HL-60/S4 treated with retinoic acid at 250 ng/mL for 4 days and 3 days (cell line): ENCODE measurements at regions not wholly inside any gene's neighbourhood (a gene's known extent, or its start where the extent isn't known, plus 50 kb on each side); places are given as distances from the start of the nearest gene placed in this dataset.
"Not testable (repeated sequence)": the region's sequence is repeated elsewhere in the genome, so short reads cannot be mapped to it uniquely, and the experiment has no call there.

Source experiments
- in situ Hi-C: fragments of 300-500 bp; cut with MboI; formaldehyde crosslinking; loops from 2 replicates; pipeline ENCODE4 v1.7.0; 2022; ENCODE audit warnings: low sequenced_read_pairs

DNA sequence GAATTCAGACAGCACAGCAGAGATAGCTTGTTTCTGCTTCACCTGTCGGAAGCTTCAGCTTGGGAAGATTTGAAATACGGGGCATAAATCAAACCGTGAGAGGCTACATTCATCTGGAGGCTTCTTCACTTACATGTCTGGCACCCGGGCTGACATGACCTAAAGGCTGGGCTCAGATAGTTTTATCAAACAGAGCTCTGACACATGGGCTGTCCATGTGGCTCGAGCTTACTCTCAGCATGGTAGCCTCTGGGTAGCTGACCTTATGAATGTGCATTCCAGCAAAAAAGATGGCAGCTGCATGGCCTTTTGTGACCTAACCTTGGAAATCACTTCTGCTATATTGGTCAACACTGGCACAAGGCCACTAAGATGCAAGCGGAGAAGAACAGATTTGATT is 414.5 kb downstream of the NDFIP2 start:
- in situ Hi-C loops: no loop called here

DNA sequence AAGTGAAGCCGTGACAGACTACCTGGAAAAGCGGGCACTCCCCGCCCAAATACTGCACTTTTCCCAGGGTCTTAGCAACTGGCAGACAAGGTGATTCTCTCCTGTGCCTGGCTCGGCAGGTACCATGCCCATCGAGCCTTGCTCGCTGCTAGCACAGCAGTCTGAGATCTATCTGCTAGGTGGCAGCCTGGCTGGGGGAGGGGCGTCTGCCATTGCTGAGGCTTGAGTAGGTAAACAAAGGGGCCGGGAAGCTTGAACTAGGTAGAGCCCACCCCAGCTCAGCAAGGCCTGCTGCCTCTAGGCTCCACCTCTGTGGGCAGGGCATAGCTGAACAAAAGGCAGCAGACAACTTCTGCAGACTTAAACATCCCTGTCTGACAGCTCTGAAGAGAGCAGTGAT is 406.3 kb downstream of the NDFIP2 start:
- in situ Hi-C loops: not testable (repeated sequence)

DNA sequence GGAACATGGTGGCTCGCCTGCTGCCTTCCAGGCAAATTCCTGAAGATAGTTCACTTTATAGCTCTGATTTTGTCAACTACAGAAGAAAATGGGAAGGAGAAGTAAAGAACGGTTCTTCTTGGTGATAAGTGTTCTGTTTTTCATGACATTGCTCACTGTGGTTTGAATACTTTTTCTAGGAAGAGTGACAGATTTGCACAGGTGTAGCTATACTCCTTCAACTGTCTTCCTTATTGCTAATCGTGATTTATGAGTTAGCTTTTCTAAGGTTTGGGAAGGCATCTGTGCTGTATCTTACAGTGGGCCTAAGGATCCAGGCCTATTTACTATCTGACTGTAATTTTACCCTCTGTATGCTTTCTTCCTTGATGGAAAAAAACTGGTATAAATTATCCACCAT is 405.6 kb downstream of the NDFIP2 start:
- in situ Hi-C loops: no loop called here

DNA sequence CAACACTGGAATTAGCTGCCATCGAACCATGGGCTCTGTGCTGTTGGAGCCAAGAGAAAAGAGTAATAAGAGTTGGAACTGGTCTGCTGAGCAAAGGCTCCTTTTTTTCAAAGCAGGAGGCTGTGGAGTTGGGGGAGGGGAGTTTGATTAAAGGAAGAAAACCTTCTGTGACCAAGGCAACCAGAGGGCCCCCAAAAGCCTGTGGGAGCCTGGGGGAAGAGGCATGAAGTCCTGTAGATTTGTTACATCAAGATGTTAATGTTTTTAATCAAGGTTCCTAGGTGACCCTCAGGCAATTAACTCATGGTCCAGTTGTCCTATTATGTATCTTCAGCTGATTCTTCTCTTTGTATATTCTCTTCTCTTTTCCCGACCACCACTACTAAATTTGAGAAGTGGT is 403.9 kb downstream of the NDFIP2 start:
- in situ Hi-C loops: no loop called here

DNA sequence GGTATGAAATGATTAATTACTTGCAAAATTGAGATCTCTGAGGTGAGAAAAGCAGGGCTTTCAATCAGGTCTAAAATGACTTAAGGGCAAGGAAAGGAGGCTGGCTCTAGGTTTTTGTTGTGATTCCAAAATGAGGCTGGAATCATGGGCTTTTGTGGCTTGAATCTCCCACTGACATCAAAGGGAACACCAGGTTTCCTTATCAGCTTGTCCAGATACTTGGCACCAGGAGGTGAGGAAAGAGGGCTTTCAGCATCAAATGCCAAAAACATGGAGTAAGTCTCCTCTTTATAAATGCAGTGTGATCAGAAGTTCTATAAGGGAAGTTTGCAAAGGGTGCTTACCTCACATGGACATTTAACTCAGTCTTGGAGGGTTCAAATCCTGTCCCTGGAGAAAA is 402.3 kb downstream of the NDFIP2 start:
- in situ Hi-C loops: no loop called here

DNA sequence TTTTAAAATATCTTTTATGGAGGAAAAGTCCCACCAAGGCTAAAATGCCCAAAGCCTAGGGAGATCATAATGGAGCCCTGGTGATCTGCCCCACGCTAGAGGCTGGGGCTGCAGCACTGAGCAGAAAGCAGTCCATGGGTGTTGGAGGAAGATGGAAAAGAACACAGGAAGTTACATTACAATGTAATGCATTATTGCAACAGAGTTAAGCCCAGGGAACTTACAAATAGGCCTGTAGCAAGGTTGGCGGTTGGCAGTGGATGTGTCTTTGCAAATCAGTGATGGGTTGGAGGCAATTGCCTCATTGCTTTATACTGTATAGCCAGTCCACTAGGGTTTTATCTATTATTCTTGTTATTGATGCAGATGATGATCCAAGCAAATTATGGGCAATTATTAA is 399.9 kb downstream of the NDFIP2 start:
- in situ Hi-C loops: no loop called here

DNA sequence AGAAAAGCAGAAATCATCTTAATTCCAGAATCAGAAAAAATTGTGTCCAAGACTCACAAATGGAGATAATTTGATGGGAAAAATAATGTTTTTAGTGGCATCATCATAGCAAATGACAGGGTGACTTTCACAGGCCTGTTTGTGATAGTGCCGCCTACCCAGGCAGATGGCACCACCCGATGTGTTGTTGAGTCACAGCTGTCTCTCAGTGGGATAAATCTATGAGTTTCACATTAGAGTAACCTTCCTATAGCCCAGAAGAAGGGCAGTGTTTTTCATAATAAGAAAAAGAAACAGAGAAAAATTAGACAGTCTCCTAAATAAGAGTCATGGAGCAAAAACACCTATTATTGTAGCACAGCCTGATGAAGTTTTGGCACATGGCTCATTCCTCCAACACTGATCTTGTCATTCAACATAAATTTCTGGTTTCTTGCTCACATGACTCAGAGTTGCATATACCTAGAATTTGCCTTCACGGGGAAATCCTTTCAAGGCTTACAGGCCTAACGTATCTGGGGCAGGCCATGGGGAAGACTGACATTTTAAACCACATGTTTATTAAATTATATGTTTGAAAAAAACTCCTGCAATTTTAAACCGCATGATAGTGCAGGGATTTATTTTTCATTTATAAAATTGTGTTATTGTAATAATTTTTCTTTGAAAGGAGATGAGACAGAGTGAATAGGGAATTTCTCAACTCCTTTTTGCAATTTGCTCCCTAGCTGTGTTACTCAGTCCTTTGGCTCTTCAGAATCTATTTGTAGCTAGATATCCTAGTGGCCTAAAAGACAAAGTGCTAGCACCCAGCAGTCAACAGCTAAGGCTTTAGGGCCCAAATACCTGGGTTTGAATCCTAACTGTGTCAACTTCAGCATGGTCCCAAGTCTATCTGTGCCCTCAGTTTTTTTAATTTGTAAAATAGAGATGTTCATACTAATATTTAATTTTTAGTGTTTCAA is 393.7 kb downstream of the NDFIP2 start:
- in situ Hi-C loops: no loop called here

DNA sequence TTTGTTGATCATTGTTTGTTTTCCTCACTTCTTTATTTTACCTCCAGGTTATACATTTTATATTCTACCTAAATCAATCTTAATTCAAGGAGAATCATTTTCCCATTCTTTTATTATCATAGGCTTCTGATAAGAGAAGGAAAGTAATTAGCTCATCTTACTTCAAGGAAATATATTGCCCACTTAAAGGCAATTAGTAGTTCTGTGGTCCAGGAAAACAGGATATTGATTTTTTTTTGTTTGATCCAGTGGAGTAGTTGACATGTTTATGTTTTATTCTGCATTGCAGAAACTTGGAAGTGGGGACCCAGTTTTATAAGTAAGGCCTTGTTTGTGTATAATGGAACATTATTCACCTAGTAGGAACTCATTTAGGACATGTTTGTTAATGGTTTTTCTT is 390.6 kb downstream of the NDFIP2 start:
- in situ Hi-C loops: no loop called here

DNA sequence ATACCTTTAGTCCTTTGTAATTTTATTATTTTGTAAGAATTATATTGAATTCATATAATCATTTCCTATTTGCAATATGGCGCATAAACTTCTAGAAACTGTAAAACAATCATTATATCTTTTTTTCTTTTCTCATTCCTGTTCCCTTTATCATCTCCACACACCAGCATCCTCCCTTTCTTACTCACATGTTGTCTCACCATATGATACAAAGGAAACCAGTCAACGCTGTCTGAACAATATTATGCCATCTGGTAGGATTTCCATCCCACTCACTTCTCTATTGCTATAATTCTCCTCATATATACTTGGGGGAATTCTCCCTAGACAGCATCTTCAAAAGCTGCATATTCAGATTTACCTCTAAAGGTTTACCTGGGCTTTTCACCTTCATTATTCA is 389.8 kb downstream of the NDFIP2 start:
- in situ Hi-C loops: no loop called here

DNA sequence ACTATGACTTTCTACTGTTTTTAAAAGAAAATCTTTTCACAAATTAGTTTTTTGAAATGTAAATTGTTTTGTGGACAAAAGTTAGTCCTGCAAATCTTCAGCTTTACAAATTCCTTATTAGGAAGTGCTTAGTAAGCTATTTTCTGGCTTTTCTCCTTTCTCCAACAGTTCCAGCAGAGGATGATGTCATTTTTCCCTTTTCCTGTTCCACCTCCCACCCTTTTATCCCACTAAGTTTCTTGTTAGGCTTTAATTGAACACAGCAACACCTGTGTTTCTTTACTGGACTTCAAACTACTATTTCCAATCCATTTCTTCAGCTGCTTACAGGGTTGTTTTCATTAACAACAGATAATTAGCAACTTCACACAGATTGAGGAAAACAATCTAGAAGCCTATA is 389.2 kb downstream of the NDFIP2 start:
- in situ Hi-C loops: no loop called here

DNA sequence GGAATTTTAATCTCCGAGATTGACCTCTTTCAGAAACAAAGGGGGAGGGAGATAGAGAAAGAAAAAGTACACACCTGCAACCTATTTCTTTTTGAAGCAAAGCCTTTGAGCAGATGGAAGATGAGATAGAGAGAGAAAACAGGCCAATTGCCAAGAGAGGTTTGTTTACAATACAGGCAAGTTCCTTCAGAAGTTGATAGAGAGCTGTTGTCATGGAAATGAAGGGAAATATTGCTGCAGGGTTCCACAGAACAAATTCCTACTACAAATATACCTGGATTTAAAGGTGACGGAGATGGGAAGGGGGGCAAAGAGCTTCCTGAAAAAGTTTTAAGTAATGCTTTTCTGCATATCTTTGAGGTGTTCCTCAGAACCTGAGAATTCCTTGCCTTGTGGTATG is 388.4 kb downstream of the NDFIP2 start:
- in situ Hi-C loops: no loop called here

DNA sequence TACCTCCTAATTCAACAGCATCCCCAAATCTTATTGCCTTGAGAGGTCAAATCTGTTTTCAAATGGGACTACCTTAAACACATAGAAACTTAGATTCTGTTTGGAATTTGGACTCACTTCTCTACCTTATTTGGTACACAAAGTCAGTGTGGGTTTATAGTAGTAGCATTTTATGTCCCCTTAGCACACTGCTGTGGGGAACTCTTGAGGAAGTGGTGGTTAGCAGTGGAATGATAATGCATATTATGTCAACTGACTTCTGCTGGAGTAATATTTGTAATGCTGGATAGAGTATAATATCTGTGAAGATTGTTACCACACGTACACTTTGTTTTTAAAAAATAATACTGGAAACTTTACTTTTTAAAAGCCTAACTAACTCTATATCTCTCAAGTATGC is 386.3 kb downstream of the NDFIP2 start:
- in situ Hi-C loops: no loop called here

DNA sequence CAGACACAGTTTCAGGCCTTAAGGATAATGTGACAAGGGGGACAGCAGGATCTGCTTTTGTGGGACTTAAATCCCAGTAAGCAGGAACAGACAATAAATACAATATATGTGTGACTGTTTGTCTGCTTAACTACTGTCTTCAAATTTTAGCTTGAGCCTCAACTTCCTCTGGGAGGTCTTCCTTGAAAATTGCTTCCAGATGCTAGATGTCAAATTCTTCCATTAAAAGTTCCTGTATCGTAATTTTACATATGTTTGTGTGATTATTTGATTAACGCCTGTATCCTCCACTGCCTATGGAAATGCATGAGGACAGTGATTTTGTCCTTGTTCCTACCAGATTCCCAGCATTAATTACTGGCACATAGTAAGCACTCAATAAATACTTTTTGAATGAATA is 385.5 kb downstream of the NDFIP2 start:
- in situ Hi-C loops: no loop called here

DNA sequence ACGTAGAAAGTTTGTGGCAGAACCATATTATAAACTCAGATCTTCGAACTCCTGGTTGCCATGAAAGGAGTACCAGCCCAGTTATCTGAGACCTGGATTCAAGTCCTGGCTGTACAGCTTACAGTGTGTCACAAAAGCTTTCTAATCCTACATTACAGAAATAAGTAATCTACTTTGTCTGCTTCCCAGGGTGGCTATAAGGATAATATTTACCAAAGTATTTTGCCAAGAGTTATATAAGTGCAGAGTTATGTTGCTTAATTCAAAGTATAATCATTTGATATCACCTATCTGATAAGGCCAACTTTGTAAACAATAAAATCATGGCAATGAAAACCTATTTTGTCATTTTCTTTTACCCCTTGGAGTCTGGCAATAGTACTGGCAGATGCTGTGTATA is 381.6 kb downstream of the NDFIP2 start:
- in situ Hi-C loops: no loop called here

DNA sequence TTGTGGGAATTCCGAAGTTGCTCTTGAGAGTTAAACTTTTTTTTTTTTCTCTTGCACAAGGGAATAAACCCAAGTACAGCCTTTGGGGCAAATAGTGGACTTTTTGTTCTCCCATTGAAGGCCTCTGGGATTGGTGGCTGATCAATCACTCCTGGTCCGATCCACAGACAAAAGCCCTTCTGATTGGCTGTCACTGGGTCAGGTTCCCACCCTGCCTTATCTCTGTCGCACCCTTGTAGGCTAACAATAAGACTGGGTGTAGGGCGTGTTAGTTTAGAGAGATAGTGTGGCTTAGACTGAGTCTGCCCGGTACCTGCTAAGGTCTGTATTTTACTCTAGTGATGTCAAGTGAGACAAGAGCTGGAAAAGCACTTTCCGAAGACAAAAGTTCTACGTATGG is 380.8 kb downstream of the NDFIP2 start:
- in situ Hi-C loops: no loop called here

DNA sequence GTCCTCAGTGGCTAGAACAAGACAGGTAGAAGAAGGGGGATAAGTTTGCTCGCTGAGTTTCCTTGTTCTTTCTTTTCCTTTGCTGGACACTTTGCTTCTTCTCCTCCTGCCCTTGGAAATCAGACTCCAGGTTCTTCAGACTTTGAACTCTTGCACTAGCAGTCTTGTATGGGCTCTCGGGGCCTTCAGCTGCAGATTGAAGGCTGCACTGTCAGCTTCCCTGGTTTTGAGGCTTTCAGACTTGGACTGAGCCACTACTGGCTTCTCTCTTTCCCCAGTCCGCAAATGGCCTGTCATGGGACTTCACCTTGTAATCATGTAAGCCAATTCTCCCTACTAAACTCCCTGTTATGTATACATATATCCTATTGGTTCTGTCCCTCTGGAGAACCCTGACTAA is 379.8 kb downstream of the NDFIP2 start:
- in situ Hi-C loops: no loop called here

DNA sequence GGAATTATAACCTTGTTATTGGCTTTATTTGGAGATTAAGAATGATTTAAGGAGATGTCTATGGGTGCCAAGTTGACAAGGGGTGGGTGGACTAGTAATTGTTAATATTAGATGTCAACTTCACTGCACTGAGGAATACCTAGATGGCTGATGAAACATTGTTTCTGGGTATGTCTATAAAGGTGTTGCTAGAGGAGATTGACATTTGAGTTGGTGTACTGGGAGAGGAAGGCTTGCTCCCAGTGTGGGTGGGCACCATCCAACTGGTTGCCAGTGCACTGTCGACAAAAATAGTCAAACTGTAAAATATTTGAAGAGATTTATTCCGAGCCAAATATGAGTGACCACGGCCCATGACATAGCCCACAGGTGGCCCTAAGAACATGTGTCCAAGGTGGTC is 378.8 kb downstream of the NDFIP2 start:
- in situ Hi-C loops: no loop called here

DNA sequence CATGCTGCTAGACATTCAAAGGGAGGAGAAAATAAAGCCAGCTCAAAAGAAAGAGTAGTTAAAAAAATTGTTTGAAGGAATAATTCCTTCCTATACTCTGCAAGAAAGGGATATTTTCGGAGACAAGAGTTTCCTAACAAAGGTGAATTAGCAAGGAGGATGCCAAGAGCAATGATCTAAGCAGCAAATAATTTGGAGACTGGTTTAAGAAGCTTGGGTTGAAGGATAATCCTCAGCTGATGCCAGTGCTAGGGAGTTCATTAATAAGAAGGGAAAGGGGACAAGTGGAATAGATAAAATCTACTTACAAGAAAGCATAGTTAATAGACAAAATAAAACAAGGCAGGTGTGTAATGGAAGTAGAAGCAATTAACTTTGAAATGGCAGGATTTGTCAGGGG is 372.3 kb downstream of the NDFIP2 start:
- in situ Hi-C loops: no loop called here

DNA sequence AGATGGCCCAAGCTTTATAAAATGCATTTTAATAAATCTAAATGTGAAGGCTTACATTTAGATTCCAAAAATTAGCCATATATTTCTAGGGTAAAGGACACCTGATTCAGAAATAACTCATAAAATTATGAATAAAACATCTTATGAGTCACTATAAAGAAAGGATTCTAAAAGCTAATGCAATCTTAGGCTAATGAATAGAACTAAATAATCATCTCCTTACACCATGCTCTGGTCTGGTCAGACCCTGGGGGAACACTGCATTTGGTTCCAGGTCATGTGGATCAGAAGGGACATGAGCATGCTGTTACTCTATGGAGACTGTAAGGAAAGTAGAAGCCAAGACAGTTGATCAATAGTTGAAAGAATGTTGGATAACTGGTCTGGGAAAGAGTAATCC is 370.4 kb downstream of the NDFIP2 start:
- in situ Hi-C loops: no loop called here

DNA sequence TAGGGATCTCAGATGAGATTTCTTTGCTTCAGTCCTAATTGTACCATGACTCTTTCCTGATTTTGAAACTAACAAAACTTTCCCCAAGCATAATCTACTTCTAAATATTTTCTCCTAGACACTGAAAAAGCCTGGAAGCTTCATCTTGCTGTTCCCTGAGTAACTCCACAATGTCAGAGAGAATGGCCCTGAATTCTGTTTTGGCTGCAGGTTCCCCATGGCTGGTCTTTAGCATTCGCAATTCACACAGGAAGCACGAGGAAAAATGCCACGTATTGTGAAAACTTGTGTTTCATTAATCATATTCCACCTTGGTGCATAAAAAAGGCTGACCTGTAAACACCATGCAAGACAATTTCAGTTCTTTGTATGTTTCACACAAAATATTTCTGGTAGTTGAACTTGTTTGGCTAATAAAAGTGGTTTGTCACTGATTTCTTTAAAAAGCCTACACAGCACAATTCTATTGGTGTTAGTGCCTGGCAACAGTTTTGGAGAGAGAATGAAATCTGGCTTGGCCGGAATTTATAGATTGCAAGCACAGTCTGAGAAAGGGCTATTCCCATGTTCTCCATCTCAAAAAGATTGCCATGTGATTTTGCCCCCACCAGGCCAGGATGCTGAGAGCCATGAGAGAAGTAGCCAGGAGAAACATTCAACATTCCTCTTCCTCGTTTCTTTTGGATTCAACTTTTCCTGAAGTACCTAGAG is 367.1 kb downstream of the NDFIP2 start:
- in situ Hi-C loops: no loop called here

DNA sequence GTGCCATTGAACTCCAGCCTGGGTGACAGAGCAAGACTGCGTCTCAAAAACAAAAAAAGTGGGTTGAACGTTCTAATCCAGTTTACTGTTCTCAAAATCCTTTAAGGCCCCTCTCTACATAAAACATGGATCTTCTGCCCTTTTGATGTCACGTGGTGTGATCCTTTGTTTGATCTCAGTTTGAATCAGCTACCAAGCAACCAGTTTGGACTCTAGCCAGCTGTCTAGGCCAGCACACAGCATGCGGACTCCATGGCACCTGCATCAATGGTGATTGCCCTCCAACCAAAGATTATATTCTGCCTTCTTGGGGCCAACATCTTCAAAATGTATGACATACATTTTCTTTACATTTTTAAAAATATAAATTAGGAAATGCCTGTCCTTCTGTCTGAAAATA is 365.4 kb downstream of the NDFIP2 start:
- in situ Hi-C loops: no loop called here

DNA sequence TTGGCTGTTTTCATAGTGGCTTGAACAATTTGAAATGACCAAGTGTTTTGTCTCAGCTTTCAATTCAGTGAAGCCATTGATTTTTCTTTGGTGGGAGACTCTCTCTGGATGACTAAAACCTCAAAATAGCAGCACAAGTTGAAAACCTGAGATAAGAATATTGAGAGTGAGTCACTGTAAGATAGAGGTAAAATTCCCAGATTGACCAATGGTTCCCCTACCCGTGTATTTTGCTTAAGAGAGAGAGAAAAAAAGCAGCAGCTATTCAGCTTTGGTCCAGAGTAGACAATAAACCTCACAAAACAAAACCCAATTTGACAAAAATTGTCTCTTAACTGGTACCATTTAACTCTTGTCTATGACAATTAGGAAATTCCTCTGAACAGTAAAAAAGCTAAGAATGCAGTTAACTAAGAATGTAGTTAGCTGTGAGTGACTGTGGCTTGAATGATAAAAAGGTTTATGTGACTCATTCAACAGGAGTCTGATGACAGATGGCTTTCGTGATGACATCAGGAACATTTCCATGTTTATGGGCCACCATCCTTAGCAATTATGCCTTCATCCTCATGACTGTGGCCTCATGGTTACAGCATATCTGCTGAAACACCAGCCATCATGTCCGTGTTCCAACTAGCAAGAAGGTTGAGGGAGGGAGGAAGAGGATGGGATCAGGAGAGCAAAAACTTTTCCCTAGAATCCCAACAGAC is 356.9 kb downstream of the NDFIP2 start:
- in situ Hi-C loops: no loop called here
